ENCODE measurements at regions not wholly inside any gene's neighbourhood (a gene's known extent, or its start where the extent isn't known, plus 50 kb on each side); places are given as distances from the start of the nearest gene placed in this dataset.

- no peak for DNase-seq
Measured at GRCh38 chr18:67621049-67621713, 104.7 kb upstream of the DSEL start.

DNA sequence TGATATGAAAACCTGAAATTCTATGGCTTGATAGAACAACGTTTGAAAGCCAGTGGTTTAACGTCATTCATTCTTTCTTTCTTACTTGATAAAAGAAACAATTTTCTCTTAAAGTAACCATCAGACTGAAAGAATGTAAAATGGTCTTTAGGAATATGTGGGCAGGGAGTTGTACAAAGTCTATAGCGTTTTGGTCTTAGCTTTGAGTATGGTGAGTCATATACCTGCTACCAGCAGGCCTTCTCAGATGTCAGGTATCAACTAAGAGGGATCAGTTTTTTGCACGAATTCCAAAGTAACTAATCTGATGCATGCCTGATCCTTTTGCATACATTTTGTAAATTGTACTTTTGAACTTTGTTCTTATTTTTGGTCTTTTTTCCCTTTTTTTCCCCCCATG, 101.5 kb upstream of the DSEL start:
- DNase-seq = no peak

GRCh38 chr18:67615876-67616275, 99.4 kb upstream of the DSEL start:
- no peak for DNase-seq

GRCh38 chr18:67613731-67614130, 97.2 kb upstream of the DSEL start:
- DNase-seq = no peak

DNA sequence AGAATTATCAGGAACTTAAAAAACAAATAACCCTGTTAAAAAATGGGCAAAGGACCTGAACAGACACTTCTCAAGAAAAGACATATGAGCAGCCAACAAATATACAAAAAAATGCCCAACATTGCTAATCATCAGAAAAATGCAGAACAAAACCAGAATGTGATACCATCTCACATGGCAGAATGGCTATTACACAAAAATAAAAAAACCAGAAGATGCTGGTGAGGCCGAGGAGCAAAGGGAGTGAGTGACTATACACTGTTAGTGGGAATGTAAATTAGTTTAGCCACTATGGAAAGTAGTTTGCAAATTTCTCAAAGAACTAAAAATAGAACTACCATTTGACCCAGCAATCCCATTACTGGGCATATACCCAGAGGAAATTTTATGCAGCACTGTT, 95.8 kb upstream of the DSEL start:
- DNase-seq = no peak

DNA sequence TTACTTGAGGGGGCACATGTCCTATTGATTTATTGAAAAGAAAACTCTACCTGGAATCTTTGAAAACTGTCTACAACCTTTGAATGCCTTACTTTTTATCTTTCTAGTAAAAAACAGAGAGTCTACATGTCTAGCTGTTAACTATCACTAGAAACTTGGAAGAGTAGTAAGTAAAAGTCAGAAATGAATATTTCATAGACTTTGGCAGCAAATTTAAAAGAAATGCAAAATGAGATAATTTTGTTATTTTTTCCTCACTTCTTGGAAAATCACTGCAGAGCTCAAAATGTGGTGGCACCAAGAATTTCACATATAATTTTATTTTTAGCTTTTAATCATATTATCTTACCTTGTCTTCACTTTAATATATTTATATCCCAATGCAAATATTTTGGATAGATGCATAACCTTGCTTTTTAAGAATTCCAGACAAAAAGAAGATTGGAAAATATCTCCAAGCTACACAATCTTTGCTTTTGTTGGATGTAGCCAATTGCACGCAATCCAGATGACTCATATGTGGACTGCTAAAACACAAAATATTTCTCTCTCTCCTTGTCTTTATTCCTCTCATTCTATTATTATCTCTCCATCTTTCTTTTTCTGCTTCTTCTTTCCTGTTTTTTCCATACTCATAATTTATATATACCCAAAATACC, 92.2 kb upstream of the DSEL start:
- no peak for DNase-seq

DNA sequence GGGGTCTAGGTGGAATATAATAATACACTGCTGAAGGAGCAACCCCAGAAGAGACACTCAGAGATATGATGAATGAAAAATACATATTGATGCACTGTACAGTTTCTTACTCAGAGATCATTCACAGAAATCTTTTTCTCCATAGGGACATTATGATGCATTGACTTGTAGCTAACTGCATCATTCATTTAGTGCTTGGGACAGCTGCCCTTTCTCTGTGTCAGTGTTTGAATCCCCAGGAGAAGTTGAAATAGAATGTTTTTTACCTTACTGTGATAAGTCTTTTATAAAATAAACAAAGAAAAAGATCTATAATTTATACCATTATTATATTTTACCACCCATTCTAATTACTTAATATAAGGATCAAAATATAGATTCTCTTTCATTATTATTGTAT, 91.7 kb upstream of the DSEL start:
- no peak for DNase-seq

DNA sequence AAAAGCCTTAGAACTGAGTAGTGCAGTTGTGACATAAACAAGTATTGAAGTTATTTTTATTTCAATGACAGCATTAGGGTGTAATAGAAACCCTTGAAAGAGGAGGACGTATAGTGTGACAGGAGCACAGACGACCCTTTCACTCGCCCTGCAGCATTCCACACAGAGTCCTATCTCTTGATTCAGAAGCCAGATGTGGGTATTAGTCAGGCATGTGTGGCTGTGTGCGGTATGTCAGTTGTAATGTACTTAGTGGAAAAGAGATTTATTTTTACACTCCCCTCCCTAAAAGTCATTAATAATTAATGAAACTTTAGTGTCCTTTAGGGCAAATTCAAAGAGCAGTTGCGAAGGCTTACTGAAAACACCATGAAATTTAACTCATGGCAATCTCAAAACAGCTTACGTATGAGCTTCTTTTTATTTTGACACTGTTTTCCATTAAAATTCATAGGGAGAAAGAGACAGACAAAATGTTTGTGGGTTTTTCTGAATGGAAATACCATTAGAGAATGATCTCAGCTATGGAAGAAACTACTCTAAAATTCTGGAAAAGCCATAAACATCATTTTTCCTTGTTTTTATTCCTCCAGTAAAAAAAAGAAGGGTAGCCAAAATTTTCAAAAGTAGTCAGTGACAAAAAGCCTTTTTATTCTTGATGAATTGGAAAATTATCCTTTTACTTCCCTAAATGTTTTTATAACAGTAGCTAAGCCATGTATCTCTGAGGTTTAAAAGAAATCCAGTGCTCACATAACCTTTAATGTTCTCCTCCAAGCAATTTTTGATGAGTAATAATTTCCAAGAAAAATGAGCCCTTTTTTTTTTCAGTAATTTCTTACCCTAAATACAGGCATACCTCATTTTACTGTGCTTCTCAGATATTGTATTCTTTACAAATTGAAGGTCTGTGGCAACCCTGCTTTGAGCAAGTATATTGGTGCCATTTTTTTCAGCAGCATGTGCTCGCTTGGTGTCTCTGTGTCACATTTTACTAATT, 84.0 kb upstream of the DSEL start:
- DNase-seq = no peak

GRCh38 chr18:67599277-67599676, 82.8 kb upstream of the DSEL start:
- DNase-seq = no peak

DNA sequence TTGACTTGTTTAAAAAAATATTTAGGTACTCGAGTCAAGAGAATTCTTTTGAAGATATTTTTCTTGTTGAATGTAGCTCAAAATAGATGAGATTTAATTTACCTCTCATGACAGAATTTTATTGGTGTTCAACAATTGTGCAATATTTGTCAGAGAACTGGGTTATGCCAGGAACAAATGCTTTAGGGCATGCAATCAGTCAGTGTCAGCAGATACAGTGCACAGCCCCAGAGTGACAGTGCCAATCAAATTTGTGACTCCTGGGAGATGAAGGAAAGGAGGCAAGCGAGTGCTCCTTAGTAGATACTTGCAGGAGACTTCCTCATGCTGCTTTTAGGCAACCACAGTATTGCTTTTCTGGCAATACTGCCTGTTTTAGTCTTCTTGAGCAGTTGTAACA, 81.2 kb upstream of the DSEL start:
- no peak for DNase-seq

GRCh38 chr18:67596003-67596402, 79.5 kb upstream of the DSEL start:
- no peak for DNase-seq

- no peak for DNase-seq
Measured at GRCh38 chr18:67590571-67591141, 74.1 kb upstream of the DSEL start.

- no peak for DNase-seq
Measured at GRCh38 chr18:67589325-67589724, 72.8 kb upstream of the DSEL start.

DNA sequence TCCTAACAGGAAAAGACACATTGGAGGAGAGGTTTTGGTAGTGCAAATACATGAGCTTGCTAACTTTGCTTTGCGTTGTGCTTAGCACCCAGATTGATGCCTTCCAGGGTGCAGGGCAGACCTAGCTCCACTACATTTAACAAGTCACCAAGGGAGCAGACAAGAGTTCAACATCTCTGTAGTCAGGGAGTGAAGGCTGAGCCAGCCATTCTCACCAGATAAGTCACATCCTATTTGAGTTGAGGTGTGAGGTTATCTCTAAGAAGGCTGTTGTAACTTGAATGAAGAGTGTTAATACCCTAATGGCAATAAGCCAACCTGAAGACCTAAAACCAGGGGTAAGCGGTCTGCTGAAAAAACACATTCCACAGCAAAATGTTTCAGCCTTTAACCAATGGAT, 69.6 kb upstream of the DSEL start:
- DNase-seq = no peak

DNA sequence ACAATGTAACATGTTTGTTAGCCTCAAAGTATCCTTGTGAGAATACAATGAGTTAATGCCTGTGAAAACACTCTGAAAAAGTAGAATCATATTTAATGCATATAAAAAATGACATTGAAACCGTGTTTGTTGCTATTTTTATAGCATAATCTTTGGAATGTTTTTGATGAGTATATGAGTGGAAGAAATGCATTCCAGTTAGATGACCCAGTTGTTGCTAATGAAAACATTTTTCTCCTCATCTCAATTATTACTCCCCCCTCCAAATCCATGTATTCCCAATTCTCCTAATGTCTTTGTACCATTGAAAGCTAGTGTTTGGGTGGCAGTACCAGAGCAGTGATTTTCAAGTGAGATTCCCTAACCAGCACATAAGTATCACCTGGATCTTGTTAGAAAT, 67.1 kb upstream of the DSEL start:
- no peak for DNase-seq

- DNase-seq = no peak
Measured at GRCh38 chr18:67582488-67582887, 66.0 kb upstream of the DSEL start.

DNA sequence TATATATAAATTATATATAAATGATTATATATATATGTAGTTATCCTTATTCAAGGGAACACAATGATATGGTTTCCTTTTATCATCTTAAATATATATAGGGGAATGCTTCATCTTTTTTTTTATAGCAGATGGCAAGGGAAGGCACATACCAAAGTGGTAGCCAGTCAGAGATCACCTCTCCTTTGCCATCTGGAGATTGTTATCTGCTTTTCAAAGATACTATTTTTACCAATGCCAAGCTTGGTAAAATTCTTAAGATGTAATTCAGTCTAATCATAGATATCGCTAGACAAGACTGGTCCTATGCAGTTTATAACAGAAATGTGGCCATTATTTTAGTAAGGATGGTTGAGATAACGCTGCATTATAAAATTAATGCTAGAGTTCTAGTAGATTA, 64.7 kb upstream of the DSEL start:
- DNase-seq = no peak

DNA sequence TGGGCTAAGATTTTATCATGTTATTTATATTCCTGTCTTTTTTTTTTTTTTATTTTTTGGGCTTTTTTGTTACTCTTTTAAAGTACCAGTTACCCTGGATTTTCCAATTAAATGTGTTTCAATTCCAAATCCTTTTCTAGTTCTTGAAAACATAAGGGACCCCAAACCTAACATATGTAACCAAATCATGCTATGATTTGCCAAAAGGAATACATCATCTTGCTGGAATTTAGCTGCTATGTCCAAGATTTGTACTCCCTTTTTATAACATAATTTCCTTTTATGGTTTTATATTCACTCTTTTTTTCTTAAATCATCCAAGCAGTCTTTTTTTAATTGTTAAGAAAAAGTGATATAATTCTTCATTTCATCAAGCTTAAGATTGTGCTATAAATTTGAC, 60.9 kb upstream of the DSEL start:
- no peak for DNase-seq

DNA sequence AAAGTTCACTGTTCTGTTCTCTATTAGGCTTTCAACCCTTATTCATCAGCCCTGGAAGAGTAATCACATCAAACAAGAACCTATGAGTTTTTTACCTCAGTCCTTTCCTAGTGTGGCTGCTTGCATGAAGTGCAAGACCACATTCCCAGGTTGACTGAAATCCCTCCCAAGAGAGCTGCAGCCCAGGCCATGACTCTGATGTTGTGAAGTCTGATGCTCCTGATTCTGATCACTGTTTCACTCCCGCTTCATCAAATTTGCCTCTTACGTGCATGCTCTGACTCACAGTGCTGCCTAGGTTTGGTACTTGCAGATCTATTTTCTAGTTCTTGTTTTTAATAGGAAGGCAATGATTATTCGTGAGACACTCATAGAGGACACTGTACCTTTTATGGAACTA, 58.2 kb upstream of the DSEL start:
- no peak for DNase-seq

DNA sequence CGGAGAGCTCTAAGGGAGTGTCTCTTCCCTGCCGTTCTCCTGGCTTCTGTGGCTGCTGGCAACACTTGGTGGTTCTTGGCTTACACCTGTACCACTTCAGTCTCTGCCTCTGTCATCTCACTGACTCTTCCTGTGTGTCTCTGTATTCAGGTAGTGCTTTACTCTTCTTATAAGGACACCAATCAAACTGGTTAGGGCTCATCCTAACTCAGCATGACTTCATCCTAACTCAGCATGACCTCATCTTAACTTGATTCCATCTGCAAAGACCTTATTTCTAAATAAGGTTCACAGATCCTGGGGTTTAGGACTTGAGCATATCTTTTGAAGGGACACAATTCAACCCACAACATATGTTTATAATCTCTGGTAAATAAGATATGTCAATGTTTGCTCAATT, 51.6 kb upstream of the DSEL start:
- DNase-seq = no peak

Measured in NCI-H510A (cell line).